ENCODE measurements at regions not wholly inside any gene's neighbourhood (a gene's known extent, or its start where the extent isn't known, plus 50 kb on each side); places are given as distances from the start of the nearest gene placed in this dataset.

GRCh38 chr13:104098421-104098820 lies 1032.2 kb upstream of the SLC10A2 start:
- Histone ChIP-seq H3K27me3 (ENCODE audit: control insufficient read depth, insufficient read depth, low read length) (no peaks in the 10 kb centered on the region), H3K36me3 (ENCODE audit: control insufficient read depth, insufficient read depth, low read length) (no peaks in the 10 kb centered on the region), H3K4me1 (ENCODE audit: control insufficient read depth, insufficient read depth, low read length) (no peaks in the 10 kb centered on the region), H3K9me3 (ENCODE audit: control insufficient read depth, insufficient read depth, low read length) (no peaks in the 10 kb centered on the region), H3K4me3 (ENCODE audit: low read length) (no peak overlapping the region), H3K27ac (ENCODE audit: low read length) (no peak overlapping the region)
- WGBS (ENCODE audit: insufficient coverage, insufficient read length) = no CpG with 5 or more reads among the region's 4 CpGs
- DNase-seq (ENCODE audit: low read depth, low spot score) = no peak

GRCh38 chr13:104086759-104087158 lies 1020.5 kb upstream of the SLC10A2 start:
- no peaks in the 10 kb centered on the region for H3K27me3 ChIP-seq (ENCODE audit: control insufficient read depth, insufficient read depth, low read length)
- DNase-seq (ENCODE audit: low read depth, low spot score) = no peak
- no peaks in the 10 kb centered on the region for H3K36me3 ChIP-seq (ENCODE audit: control insufficient read depth, insufficient read depth, low read length)
- WGBS (ENCODE audit: insufficient coverage, insufficient read length) = no CpG with 5 or more reads among the region's 5 CpGs
- H3K4me1 ChIP-seq (ENCODE audit: control insufficient read depth, insufficient read depth, low read length) = no peaks in the 10 kb centered on the region
- H3K4me3 ChIP-seq (ENCODE audit: low read length) = no peak overlapping the region
- H3K9me3 ChIP-seq (ENCODE audit: control insufficient read depth, insufficient read depth, low read length) = no peaks in the 10 kb centered on the region
- no peak overlapping the region for H3K27ac ChIP-seq (ENCODE audit: low read length)

- H3K4me3 ChIP-seq (ENCODE audit: low read length) = no peak overlapping the region
- no peaks in the 10 kb centered on the region for H3K9me3 ChIP-seq (ENCODE audit: control insufficient read depth, insufficient read depth, low read length)
- WGBS (ENCODE audit: insufficient coverage, insufficient read length) = no CpG with 5 or more reads among the region's 1 CpG
- DNase-seq (ENCODE audit: low read depth, low spot score) = no peak
- H3K4me1 ChIP-seq (ENCODE audit: control insufficient read depth, insufficient read depth, low read length) = no peaks in the 10 kb centered on the region
- no peaks in the 10 kb centered on the region for H3K36me3 ChIP-seq (ENCODE audit: control insufficient read depth, insufficient read depth, low read length)
- no peaks in the 10 kb centered on the region for H3K27me3 ChIP-seq (ENCODE audit: control insufficient read depth, insufficient read depth, low read length)
- H3K27ac ChIP-seq (ENCODE audit: low read length) = no peak overlapping the region
These were observed 1020.0 kb upstream of the SLC10A2 start for GRCh38 chr13:104086210-104086609.

GRCh38 chr13:104085611-104086010 lies 1019.4 kb upstream of the SLC10A2 start:
- WGBS (ENCODE audit: insufficient coverage, insufficient read length) = no CpG with 5 or more reads among the region's 4 CpGs
- Histone ChIP-seq H3K36me3 (ENCODE audit: control insufficient read depth, insufficient read depth, low read length) (no peaks in the 10 kb centered on the region), H3K27ac (ENCODE audit: low read length) (no peak overlapping the region), H3K9me3 (ENCODE audit: control insufficient read depth, insufficient read depth, low read length) (no peaks in the 10 kb centered on the region), H3K4me3 (ENCODE audit: low read length) (no peak overlapping the region), H3K27me3 (ENCODE audit: control insufficient read depth, insufficient read depth, low read length) (no peaks in the 10 kb centered on the region), H3K4me1 (ENCODE audit: control insufficient read depth, insufficient read depth, low read length) (no peaks in the 10 kb centered on the region)
- no peak for DNase-seq (ENCODE audit: low read depth, low spot score)

- Histone ChIP-seq H3K27ac (ENCODE audit: low read length) (no peak overlapping the region), H3K36me3 (ENCODE audit: control insufficient read depth, insufficient read depth, low read length) (no peaks in the 10 kb centered on the region), H3K4me1 (ENCODE audit: control insufficient read depth, insufficient read depth, low read length) (no peaks in the 10 kb centered on the region), H3K27me3 (ENCODE audit: control insufficient read depth, insufficient read depth, low read length) (no peaks in the 10 kb centered on the region), H3K9me3 (ENCODE audit: control insufficient read depth, insufficient read depth, low read length) (no peaks in the 10 kb centered on the region), H3K4me3 (ENCODE audit: low read length) (no peak overlapping the region)
- WGBS (ENCODE audit: insufficient coverage, insufficient read length) = no CpG with 5 or more reads among the region's 2 CpGs
- no peak for DNase-seq (ENCODE audit: low read depth, low spot score)
These were observed 1008.1 kb upstream of the SLC10A2 start for GRCh38 chr13:104074326-104074725.

- Histone ChIP-seq H3K27ac (ENCODE audit: low read length) (no peak overlapping the region), H3K4me3 (ENCODE audit: low read length) (no peak overlapping the region)
- WGBS (ENCODE audit: insufficient coverage, insufficient read length) = no CpG with 5 or more reads among the region's 2 CpGs
These were observed 1005.6 kb upstream of the SLC10A2 start for GRCh38 chr13:104071806-104072205.

GRCh38 chr13:104065328-104065727 lies 999.1 kb upstream of the SLC10A2 start:
- no peaks in the 10 kb centered on the region for H3K4me1 ChIP-seq (ENCODE audit: control insufficient read depth, insufficient read depth, low read length)
- no peak overlapping the region for H3K27ac ChIP-seq (ENCODE audit: low read length)
- no peaks in the 10 kb centered on the region for H3K9me3 ChIP-seq (ENCODE audit: control insufficient read depth, insufficient read depth, low read length)
- no CpG with 5 or more reads among the region's 2 CpGs for WGBS (ENCODE audit: insufficient coverage, insufficient read length)
- no peaks in the 10 kb centered on the region for H3K36me3 ChIP-seq (ENCODE audit: control insufficient read depth, insufficient read depth, low read length)
- H3K4me3 ChIP-seq (ENCODE audit: low read length) = no peak overlapping the region
- H3K27me3 ChIP-seq (ENCODE audit: control insufficient read depth, insufficient read depth, low read length) = no peaks in the 10 kb centered on the region
- no peak for DNase-seq (ENCODE audit: low read depth, low spot score)

More at GRCh38 chr13:104071806-104072205, 1005.6 kb upstream of the SLC10A2 start:
- no peaks in the 10 kb centered on the region for H3K36me3 ChIP-seq (ENCODE audit: control insufficient read depth, insufficient read depth, low read length)
- DNase-seq (ENCODE audit: low read depth, low spot score) = no peak
- H3K9me3 ChIP-seq (ENCODE audit: control insufficient read depth, insufficient read depth, low read length) = no peaks in the 10 kb centered on the region
- H3K4me1 ChIP-seq (ENCODE audit: control insufficient read depth, insufficient read depth, low read length) = no peaks in the 10 kb centered on the region
- no peaks in the 10 kb centered on the region for H3K27me3 ChIP-seq (ENCODE audit: control insufficient read depth, insufficient read depth, low read length)

GRCh38 chr13:104057861-104058260 lies 991.6 kb upstream of the SLC10A2 start:
- Histone ChIP-seq H3K27me3 (ENCODE audit: control insufficient read depth, insufficient read depth, low read length) (no peaks in the 10 kb centered on the region), H3K4me3 (ENCODE audit: low read length) (no peak overlapping the region), H3K9me3 (ENCODE audit: control insufficient read depth, insufficient read depth, low read length) (no peaks in the 10 kb centered on the region), H3K4me1 (ENCODE audit: control insufficient read depth, insufficient read depth, low read length) (no peaks in the 10 kb centered on the region), H3K36me3 (ENCODE audit: control insufficient read depth, insufficient read depth, low read length) (no peaks in the 10 kb centered on the region), H3K27ac (ENCODE audit: low read length) (no peak overlapping the region)
- DNase-seq (ENCODE audit: low read depth, low spot score) = no peak
- no CpG with 5 or more reads among the region's 4 CpGs for WGBS (ENCODE audit: insufficient coverage, insufficient read length)

- Histone ChIP-seq H3K4me1 (ENCODE audit: control insufficient read depth, insufficient read depth, low read length) (no peaks in the 10 kb centered on the region), H3K36me3 (ENCODE audit: control insufficient read depth, insufficient read depth, low read length) (no peaks in the 10 kb centered on the region), H3K27me3 (ENCODE audit: control insufficient read depth, insufficient read depth, low read length) (no peaks in the 10 kb centered on the region), H3K27ac (ENCODE audit: low read length) (no peak overlapping the region), H3K9me3 (ENCODE audit: control insufficient read depth, insufficient read depth, low read length) (no peaks in the 10 kb centered on the region), H3K4me3 (ENCODE audit: low read length) (no peak overlapping the region)
- DNase-seq (ENCODE audit: low read depth, low spot score) = no peak
- WGBS (ENCODE audit: insufficient coverage, insufficient read length) = no CpG with 5 or more reads among the region's 1 CpG
These were observed 979.7 kb upstream of the SLC10A2 start for GRCh38 chr13:104045907-104046306.

- Histone ChIP-seq H3K4me3 (ENCODE audit: low read length) (no peak overlapping the region), H3K27ac (ENCODE audit: low read length) (no peak overlapping the region), H3K4me1 (ENCODE audit: control insufficient read depth, insufficient read depth, low read length) (no peaks in the 10 kb centered on the region), H3K27me3 (ENCODE audit: control insufficient read depth, insufficient read depth, low read length) (no peaks in the 10 kb centered on the region), H3K9me3 (ENCODE audit: control insufficient read depth, insufficient read depth, low read length) (no peaks in the 10 kb centered on the region), H3K36me3 (ENCODE audit: control insufficient read depth, insufficient read depth, low read length) (no peaks in the 10 kb centered on the region)
- DNase-seq (ENCODE audit: low read depth, low spot score) = no peak
- WGBS (ENCODE audit: insufficient coverage, insufficient read length) = no CpG with 5 or more reads among the region's 2 CpGs
These were observed 977.0 kb upstream of the SLC10A2 start for GRCh38 chr13:104043184-104043583.

GRCh38 chr13:104034891-104035290 lies 968.7 kb upstream of the SLC10A2 start:
- no CpG with 5 or more reads among the region's 2 CpGs for WGBS (ENCODE audit: insufficient coverage, insufficient read length)
- no peaks in the 10 kb centered on the region for H3K4me1 ChIP-seq (ENCODE audit: control insufficient read depth, insufficient read depth, low read length)

More at GRCh38 chr13:104034891-104035290, 968.7 kb upstream of the SLC10A2 start:
- Histone ChIP-seq H3K4me3 (ENCODE audit: low read length) (no peak overlapping the region), H3K9me3 (ENCODE audit: control insufficient read depth, insufficient read depth, low read length) (no peaks in the 10 kb centered on the region), H3K36me3 (ENCODE audit: control insufficient read depth, insufficient read depth, low read length) (no peaks in the 10 kb centered on the region), H3K27ac (ENCODE audit: low read length) (no peak overlapping the region), H3K27me3 (ENCODE audit: control insufficient read depth, insufficient read depth, low read length) (no peaks in the 10 kb centered on the region)
- no peak for DNase-seq (ENCODE audit: low read depth, low spot score)

All from iPS DF 6.9 (cell line).